MM.1S (cell line): ENCODE measurements at regions not wholly inside any gene's neighbourhood (a gene's known extent, or its start where the extent isn't known, plus 50 kb on each side); places are given as distances from the start of the nearest gene placed in this dataset.

Source experiments
- DNase-seq: peaks from one replicate; pipeline ENCODE4 v3.0.0-alpha.2; 2015
- H2AFZ ChIP-seq: fragments of 300-600 bp; sonication (generic); 2 replicates; pipeline ENCODE4 v1.6.0; 2016; ENCODE audit warnings: antibody characterized with exemption, low read length
- H3F3A ChIP-seq: fragments of 300-600 bp; sonication (generic); 2 replicates; pipeline ENCODE4 v1.6.1; 2016; ENCODE audit warnings: mild to moderate bottlenecking, antibody characterized with exemption, low read length, moderate library complexity, mixed read lengths; ENCODE audit not compliant: insufficient read depth
- H3K27ac ChIP-seq: fragments of 300-600 bp; sonication (generic); 2 replicates; pipeline ENCODE4 v1.5.1; 2016; ENCODE audit warnings: mild to moderate bottlenecking, low read length
- H3K27me3 ChIP-seq: fragments of 300-600 bp; sonication (generic); replicated peaks from 2 replicates; pipeline ENCODE4 v1.6.0; 2016; ENCODE audit warnings: low read length; ENCODE audit not compliant: insufficient read depth
- H3K36me3 ChIP-seq: fragments of 300-600 bp; sonication (generic); replicated peaks from 2 replicates; pipeline ENCODE4 v1.6.1; 2016; ENCODE audit warnings: mild to moderate bottlenecking, low read length, mixed read lengths; ENCODE audit not compliant: insufficient read depth
- H3K4me1 ChIP-seq: fragments of 300-600 bp; sonication (generic); 2 replicates; pipeline ENCODE4 v1.6.1; 2016; ENCODE audit warnings: low read length, mixed read lengths
- H3K4me2 ChIP-seq: fragments of 300-600 bp; sonication (generic); 2 replicates; pipeline ENCODE4 v1.6.0; 2016; ENCODE audit warnings: low read depth, low read length
- H3K4me3 ChIP-seq: fragments of 300-600 bp; sonication (generic); 2 replicates; pipeline ENCODE4 v1.5.1; 2016; ENCODE audit warnings: low read length, mixed read lengths
- H3K79me2 ChIP-seq: fragments of 300-600 bp; sonication (generic); 2 replicates; pipeline ENCODE4 v1.6.1; 2016; ENCODE audit warnings: mixed run types, low read length, mixed read lengths
- H3K9ac ChIP-seq: fragments of 300-600 bp; sonication (generic); 2 replicates; pipeline ENCODE4 v1.6.1; 2016; ENCODE audit warnings: low read length, mixed read lengths
- H3K9me2 ChIP-seq: fragments of 300-600 bp; sonication (generic); replicated peaks from 2 replicates; pipeline ENCODE4 v1.6.1; 2016; ENCODE audit warnings: mild to moderate bottlenecking, low read length, mixed read lengths; ENCODE audit not compliant: insufficient read depth
- H3K9me3 ChIP-seq: fragments of 300-600 bp; sonication (generic); replicated peaks from 2 replicates; pipeline ENCODE4 v1.6.1; 2016; ENCODE audit warnings: mild to moderate bottlenecking, low read length, mixed read lengths; ENCODE audit not compliant: insufficient read depth
- H4K20me1 ChIP-seq: fragments of 300-600 bp; sonication (generic); 2 replicates; pipeline ENCODE4 v1.6.1; 2016; ENCODE audit warnings: mild to moderate bottlenecking, low read length, moderate library complexity, mixed read lengths; ENCODE audit not compliant: insufficient read depth
- CTCF ChIP-seq: fragments of 300-600 bp; sonication (generic); IDR thresholded peaks from 2 replicates; pipeline ENCODE4 v1.5.1; 2016; ENCODE audit warnings: antibody characterized with exemption, low read length, mixed read lengths
- EZH2 ChIP-seq: fragments of 300-600 bp; sonication (generic); optimal IDR thresholded peaks from 2 replicates; pipeline ENCODE3; 2017; ENCODE audit warnings: low read depth, mild to moderate bottlenecking, antibody characterized with exemption, low read length, mixed read lengths
- EZH2phosphoT487 ChIP-seq: fragments of 300-600 bp; sonication (generic); IDR thresholded peaks from 2 replicates; pipeline ENCODE4 v1.6.1; 2018; ENCODE audit warnings: antibody characterized with exemption, low read length

GRCh38 chr15:58268746-58269267 lies 130.6 kb downstream of the AQP9 start:
- H3F3A ChIP-seq: peaks cover 5% of the 10 kb centered on the region; the same call in 1 of the 2 replicates
- peak overlapping the region; percentile 2; the same call in 1 of the 2 replicates for H3K9ac ChIP-seq
- DNase-seq: peak; percentile 27
- no peaks in the 10 kb centered on the region for H3K27me3 ChIP-seq
- no peaks in the 10 kb centered on the region for H3K79me2 ChIP-seq
- no peak overlapping the region for H3K4me3 ChIP-seq
- no peak overlapping the region for H2AFZ ChIP-seq
- no peak for TF ChIP-seq EZH2phosphoT487
- TF ChIP-seq CTCF: no peak
- H3K9me3 ChIP-seq: no peaks in the 10 kb centered on the region
- peak overlapping the region; percentile 18; the same call in 1 of the 2 replicates for H3K4me2 ChIP-seq
- no peaks in the 10 kb centered on the region for H3K9me2 ChIP-seq
- no peaks in the 10 kb centered on the region for H4K20me1 ChIP-seq
- peak overlapping the region; percentile 53; the same call in 1 of the 2 replicates for H3K27ac ChIP-seq
- peaks cover 28% of the 10 kb centered on the region for H3K4me1 ChIP-seq
- H3K36me3 ChIP-seq: no peaks in the 10 kb centered on the region

GRCh38 chr15:58269455-58270414 lies 131.6 kb downstream of the AQP9 start:
- H3K4me2 ChIP-seq: peak overlapping the region; percentile 30
- peaks cover 30% of the 10 kb centered on the region for H3K4me1 ChIP-seq
- no peaks in the 10 kb centered on the region for H3K27me3 ChIP-seq
- H2AFZ ChIP-seq: 0 out of 2 replicates have a peak overlapping the region, but pooled peaks have one; percentile 3
- no peaks in the 10 kb centered on the region for H3K36me3 ChIP-seq
- peak overlapping the region; percentile 2; the same call in 1 of the 2 replicates for H3K9ac ChIP-seq
- H3K79me2 ChIP-seq: no peaks in the 10 kb centered on the region
- H3K9me3 ChIP-seq: no peaks in the 10 kb centered on the region
- H4K20me1 ChIP-seq: no peaks in the 10 kb centered on the region
- TF ChIP-seq EZH2 (no peak), CTCF (peak; percentile 88), EZH2phosphoT487 (no peak)
- no peaks in the 10 kb centered on the region for H3K9me2 ChIP-seq
- peak; percentile 72 for DNase-seq
- H3K4me3 ChIP-seq: no peak overlapping the region; the same call in 1 of the 2 replicates
- H3F3A ChIP-seq: peaks cover 5% of the 10 kb centered on the region; the same call in 1 of the 2 replicates
- peak overlapping the region; percentile 53; the same call in 1 of the 2 replicates for H3K27ac ChIP-seq

- Histone ChIP-seq H3K9me3 (no peaks in the 10 kb centered on the region), H3K4me2 (no peak overlapping the region), H2AFZ (no peak overlapping the region), H3K9me2 (no peaks in the 10 kb centered on the region), H4K20me1 (no peaks in the 10 kb centered on the region), H3K79me2 (no peaks in the 10 kb centered on the region), H3K4me1 (peaks cover 32% of the 10 kb centered on the region), H3K4me3 (no peak overlapping the region), H3K36me3 (no peaks in the 10 kb centered on the region), H3K27me3 (no peaks in the 10 kb centered on the region), H3K9ac (no peak overlapping the region), H3K27ac (no peak overlapping the region), H3F3A (peaks cover 5% of the 10 kb centered on the region; the same call in 1 of the 2 replicates)
- no peak for TF ChIP-seq EZH2phosphoT487
- no peak for TF ChIP-seq EZH2
- TF ChIP-seq CTCF: no peak
- DNase-seq: no peak
These were observed 133.2 kb downstream of the AQP9 start for GRCh38 chr15:58271410-58271809.
